Psoas muscle (tissue), 7 donors: ENCODE measurements at regions not wholly inside any gene's neighbourhood (a gene's known extent, or its start where the extent isn't known, plus 50 kb on each side); places are given as distances from the start of the nearest gene placed in this dataset.

Experiments
- ATAC-seq, 4 donors: fragments of 200-7000 bp; cut with Tn5 transposase; one replicate each; pipeline ENCODE4 v1.9.1; 2020; ENCODE audit warnings: moderate library complexity in 3 of 4, mild to moderate bottlenecking in 2 of 4
- DNase-seq, 2 donors: peaks; one replicate each; pipeline ENCODE4 v3.0.0-alpha.2; 2020
- H3K27ac ChIP-seq: fragments of 200-600 bp; one replicate; pipeline ENCODE4 v1.8.0; 2022
- H3K27me3 ChIP-seq, 3 donors: fragments of 200-600 bp in 1 of 3; one replicate each; pipeline versions ENCODE4 v1.6.1 to v1.8.0; 2013 to 2022; ENCODE audit warnings: low read length in 2 of 3, mild to moderate bottlenecking in 2 of 3, moderate library complexity in 1 of 3; ENCODE audit not compliant: insufficient read depth in 3 of 3
- H3K36me3 ChIP-seq, 2 donors: fragments of 200-600 bp in 1 of 2; one replicate each; pipeline versions ENCODE4 v1.6.1 to v1.8.0; 2013 to 2022; ENCODE audit warnings: low read depth in 1 of 2, mild to moderate bottlenecking in 1 of 2, moderate library complexity in 1 of 2; ENCODE audit not compliant: insufficient read depth in 1 of 2
- H3K4me1 ChIP-seq: fragments of 200-600 bp; one replicate; pipeline ENCODE4 v1.8.0; 2022
- H3K4me3 ChIP-seq: fragments of 200-600 bp; one replicate; pipeline ENCODE4 v1.8.0; 2022; ENCODE audit warnings: mild to moderate bottlenecking
- H3K9me3 ChIP-seq: fragments of 200-600 bp; one replicate; pipeline ENCODE4 v1.8.0; 2022
- WGBS, 3 donors: extraction: QIAGEN DNeasy Blood & Tissue Kit; methylation state at CpG; one replicate each; pipeline versions ENCODE4 v1.1.6 to v1.1.7; 2013; 5-methylcytosine and 5-hydroxymethylcytosine counted together
- intact Hi-C, 2 donors: fragments of 100-400 bp; cut with DNase I; formaldehyde crosslinking; loops; one replicate each; pipeline versions ENCODE4 v1.11.0 to v1.14.2; 2022
- TF ChIP-seq, protein P1 (sequence below): fragments of 200-600 bp; IDR thresholded peaks from one replicate; pipeline ENCODE4 v1.8.0; 2022; ENCODE audit warnings: antibody characterized with exemption
- donor health status: healthy with polysubstance abuse.
- donor health status: DM: no; HTN: no; CAD: no; lungs with moderate emphysema.
- donor health status: Bipolar disorder and iron deficiency.
- donor health status: healthy.
- donor health status: DM: yes; HTN: yes; CAD: no.
- donor health status: DM: no; HTN: no; CAD: no.
- donor health status: DM: yes; HTN: yes; CAD: no.

- no peak for DNase-seq
- intact Hi-C loops = no loop called here
- Histone ChIP-seq H3K36me3 (no peaks in the 10 kb centered on the region), H3K9me3 (no peaks in the 10 kb centered on the region), H3K4me1 (no peaks in the 10 kb centered on the region), H3K27me3 (no peaks in the 10 kb centered on the region), H3K4me3 (no peak overlapping the region), H3K27ac (no peak overlapping the region)
- ATAC-seq = no peak
- TF ChIP-seq, protein P1, sequence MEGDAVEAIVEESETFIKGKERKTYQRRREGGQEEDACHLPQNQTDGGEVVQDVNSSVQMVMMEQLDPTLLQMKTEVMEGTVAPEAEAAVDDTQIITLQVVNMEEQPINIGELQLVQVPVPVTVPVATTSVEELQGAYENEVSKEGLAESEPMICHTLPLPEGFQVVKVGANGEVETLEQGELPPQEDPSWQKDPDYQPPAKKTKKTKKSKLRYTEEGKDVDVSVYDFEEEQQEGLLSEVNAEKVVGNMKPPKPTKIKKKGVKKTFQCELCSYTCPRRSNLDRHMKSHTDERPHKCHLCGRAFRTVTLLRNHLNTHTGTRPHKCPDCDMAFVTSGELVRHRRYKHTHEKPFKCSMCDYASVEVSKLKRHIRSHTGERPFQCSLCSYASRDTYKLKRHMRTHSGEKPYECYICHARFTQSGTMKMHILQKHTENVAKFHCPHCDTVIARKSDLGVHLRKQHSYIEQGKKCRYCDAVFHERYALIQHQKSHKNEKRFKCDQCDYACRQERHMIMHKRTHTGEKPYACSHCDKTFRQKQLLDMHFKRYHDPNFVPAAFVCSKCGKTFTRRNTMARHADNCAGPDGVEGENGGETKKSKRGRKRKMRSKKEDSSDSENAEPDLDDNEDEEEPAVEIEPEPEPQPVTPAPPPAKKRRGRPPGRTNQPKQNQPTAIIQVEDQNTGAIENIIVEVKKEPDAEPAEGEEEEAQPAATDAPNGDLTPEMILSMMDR = no peak
- WGBS, 3 donors = 86 to 93% (median 88%) methylated on average over 2 of the region's 2 CpGs
Observed at GRCh38 chr2:226559536-226559935, 240.1 kb downstream of the IRS1 start.

DNA sequence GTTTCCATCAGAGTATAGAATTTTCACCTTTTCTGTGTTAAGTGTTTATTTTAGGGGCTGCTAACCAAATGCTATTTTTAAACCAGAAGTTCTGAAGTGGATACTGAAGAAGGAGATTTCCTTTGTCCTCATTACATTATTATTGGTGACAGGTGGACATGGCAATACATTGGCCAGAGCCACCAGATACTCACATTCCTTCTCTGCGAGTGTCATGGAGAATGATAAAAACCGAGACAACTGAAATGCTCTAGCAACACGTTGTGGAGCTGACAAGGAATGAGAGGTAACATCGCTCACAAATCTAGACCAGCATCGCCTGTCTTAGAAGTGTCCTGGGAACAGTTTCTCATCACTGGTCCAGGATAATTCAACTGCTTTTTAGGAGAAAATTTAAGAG, 241.2 kb downstream of the IRS1 start:
- no peaks in the 10 kb centered on the region for H3K36me3 ChIP-seq
- ATAC-seq (no peak), DNase-seq (no peak)
- intact Hi-C loops = no loop called here
- H3K27ac ChIP-seq = no peak overlapping the region
- H3K4me1 ChIP-seq = no peaks in the 10 kb centered on the region
- 51 to 68% (median 54%) methylated on average over 5 of the region's 5 CpGs for WGBS, 3 donors
- no peaks in the 10 kb centered on the region for H3K9me3 ChIP-seq
- H3K4me3 ChIP-seq = no peak overlapping the region
- TF ChIP-seq, protein P1 = no peak
- H3K27me3 ChIP-seq = no peaks in the 10 kb centered on the region

- H3K9me3 ChIP-seq = no peaks in the 10 kb centered on the region
- intact Hi-C loops = no loop called here
- H3K27ac ChIP-seq = no peak overlapping the region
- 84 to 86% (median 86%) methylated on average over 4 of the region's 4 CpGs for WGBS, 3 donors
- ATAC-seq (no peak), DNase-seq (no peak)
- H3K4me1 ChIP-seq = no peaks in the 10 kb centered on the region
- H3K4me3 ChIP-seq = no peak overlapping the region
- TF ChIP-seq, protein P1 = no peak
- no peaks in the 10 kb centered on the region for H3K27me3 ChIP-seq
- H3K36me3 ChIP-seq = no peaks in the 10 kb centered on the region
Observed at GRCh38 chr2:226556050-226556449, 243.6 kb downstream of the IRS1 start.

DNA sequence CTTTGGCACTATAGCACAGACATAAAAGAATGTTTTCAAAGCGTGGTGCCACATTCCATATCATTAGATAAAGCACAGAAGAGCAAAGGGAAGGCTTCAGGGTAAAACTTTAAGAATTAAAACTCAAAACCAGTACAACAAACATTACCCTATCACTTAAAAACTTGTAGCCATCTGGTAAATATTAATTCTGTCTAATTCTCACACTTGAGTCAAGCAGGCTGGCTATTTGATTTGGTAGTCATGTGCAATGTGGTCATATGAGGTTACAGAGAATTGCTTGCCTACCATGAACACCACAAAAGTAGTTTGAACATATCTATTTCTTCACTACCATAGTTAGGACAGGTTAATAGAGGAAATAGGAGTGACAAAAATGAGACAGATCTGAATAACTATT, 244.9 kb downstream of the IRS1 start:
- H3K9me3 ChIP-seq = no peaks in the 10 kb centered on the region
- no peaks in the 10 kb centered on the region for H3K36me3 ChIP-seq
- no peak overlapping the region for H3K4me3 ChIP-seq
- intact Hi-C loops = no loop called here
- TF ChIP-seq, protein P1 = no peak
- no peaks in the 10 kb centered on the region for H3K4me1 ChIP-seq
- no peaks in the 10 kb centered on the region for H3K27me3 ChIP-seq
- 68 to 78% (median 71%) methylated on average over 1 of the region's 1 CpG for WGBS, 3 donors
- no peak overlapping the region for H3K27ac ChIP-seq
- ATAC-seq (peak in 1 of 4 donors; percentile 11), DNase-seq (no peak)

GRCh38 chr2:226553333-226553732, 246.3 kb downstream of the IRS1 start:
- TF ChIP-seq, protein P1 = no peak
- H3K36me3 ChIP-seq = no peaks in the 10 kb centered on the region
- no peaks in the 10 kb centered on the region for H3K9me3 ChIP-seq
- intact Hi-C loops = no loop called here
- H3K27me3 ChIP-seq = no peaks in the 10 kb centered on the region
- H3K27ac ChIP-seq = no peak overlapping the region
- no peak for ATAC-seq
- no peak for DNase-seq
- peaks cover 10% of the 10 kb centered on the region for H3K4me1 ChIP-seq
- WGBS, 3 donors = 89% methylated on average over 3 of the region's 3 CpGs
- H3K4me3 ChIP-seq = no peak overlapping the region
